ENCODE measurements at regions not wholly inside any gene's neighbourhood (a gene's known extent, or its start where the extent isn't known, plus 50 kb on each side); places are given as distances from the start of the nearest gene placed in this dataset.

DNA sequence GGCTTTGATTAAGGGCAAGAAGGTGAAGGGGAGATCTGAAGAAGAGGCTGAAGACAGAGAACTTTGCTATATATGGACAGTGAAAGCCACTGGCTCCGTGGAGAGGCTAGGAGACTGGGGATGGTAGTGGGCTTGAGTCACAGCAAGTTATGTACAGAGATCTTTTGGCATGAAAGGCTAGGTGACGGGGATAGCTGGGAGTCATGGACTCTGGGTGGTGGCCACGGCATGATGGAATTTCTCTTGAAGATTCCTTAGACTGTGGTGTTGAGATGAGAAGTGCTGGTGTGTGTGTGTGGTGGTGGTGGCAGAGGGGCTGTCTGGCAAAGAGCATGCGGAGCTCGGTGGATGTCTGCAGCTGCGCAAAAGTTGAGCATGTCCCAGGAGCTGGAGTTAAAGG, 120.6 kb upstream of the STC2 start:
- Mint-ChIP-seq H3K27me3 (ENCODE audit: low read depth) (no peaks in the 10 kb centered on the region), H3K9me3 (no peaks in the 10 kb centered on the region), H3K27ac (no peak overlapping the region), H3K4me3 (no peak overlapping the region), H3K36me3 (ENCODE audit: insufficient read depth in 2 of 2) (no peaks in the 10 kb centered on the region), H3K4me1 (ENCODE audit: low read depth) (no peaks in the 10 kb centered on the region)
- DNase-seq (no peak), ATAC-seq (replicated peaks in 1 of 2) (no peak)

DNA sequence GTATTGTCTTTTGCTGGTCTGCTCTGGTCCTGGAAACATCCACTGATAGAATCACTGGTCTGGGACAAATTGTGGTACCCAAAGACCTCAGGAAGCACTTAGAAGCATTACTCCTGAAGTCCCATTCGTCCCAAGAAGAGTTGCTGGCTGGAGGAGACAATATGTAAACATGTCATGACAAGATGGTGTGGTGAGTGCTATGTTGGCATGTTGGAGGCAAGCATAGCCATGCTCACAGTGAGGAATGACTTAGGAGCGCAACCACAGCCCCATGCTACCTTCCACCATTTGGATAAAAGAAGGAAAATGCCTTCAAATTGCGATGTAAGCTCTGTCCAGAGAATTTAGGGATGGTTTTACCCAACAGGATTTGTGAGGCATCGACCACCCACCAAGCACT, 115.8 kb upstream of the STC2 start:
- H3K9me3 Mint-ChIP-seq, result no peaks in the 10 kb centered on the region
- H3K4me1 Mint-ChIP-seq (ENCODE audit: low read depth), result no peaks in the 10 kb centered on the region
- DNase-seq, result no peak
- ATAC-seq (replicated peaks in 1 of 2), result no peak
- H3K27ac Mint-ChIP-seq, result no peak overlapping the region
- H3K27me3 Mint-ChIP-seq (ENCODE audit: low read depth), result peaks cover 8% of the 10 kb centered on the region
- no peaks in the 10 kb centered on the region for H3K36me3 Mint-ChIP-seq (ENCODE audit: insufficient read depth in 2 of 2)
- H3K4me3 Mint-ChIP-seq, result no peak overlapping the region

DNA sequence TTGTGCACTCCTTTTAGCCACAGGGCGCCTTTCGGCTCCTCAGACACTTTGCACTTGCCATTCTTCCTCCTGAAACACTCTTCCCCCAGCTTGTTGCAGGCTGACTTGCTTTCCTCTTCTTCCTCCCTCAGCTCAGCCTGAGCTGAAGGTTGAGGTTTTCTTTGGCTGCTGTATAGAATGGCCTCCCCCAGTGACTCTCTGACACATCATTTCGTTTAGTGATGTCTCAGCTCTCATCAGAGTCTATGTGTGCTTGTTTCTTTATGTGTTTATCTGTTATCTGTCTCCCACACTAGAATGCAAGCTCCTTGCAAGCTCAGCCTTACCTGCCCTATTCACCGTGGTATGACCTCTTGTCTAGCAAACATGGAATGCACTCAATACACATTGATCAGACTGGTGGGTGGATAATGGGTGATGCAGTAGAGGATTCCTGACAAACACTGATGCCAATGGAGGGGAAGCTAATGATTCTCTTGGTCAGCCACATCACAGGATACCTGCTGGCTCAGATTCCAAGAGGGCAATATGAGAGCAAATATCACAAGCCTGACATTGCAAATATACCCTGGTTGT, 112.9 kb upstream of the STC2 start:
- ATAC-seq (replicated peaks in 1 of 2), result no peak
- no peak for DNase-seq
- no peak overlapping the region for H3K4me3 Mint-ChIP-seq
- H3K27me3 Mint-ChIP-seq (ENCODE audit: low read depth), result peaks cover 8% of the 10 kb centered on the region
- no peaks in the 10 kb centered on the region for H3K36me3 Mint-ChIP-seq (ENCODE audit: insufficient read depth in 2 of 2)
- no peaks in the 10 kb centered on the region for H3K4me1 Mint-ChIP-seq (ENCODE audit: low read depth)
- no peaks in the 10 kb centered on the region for H3K9me3 Mint-ChIP-seq
- H3K27ac Mint-ChIP-seq, result no peak overlapping the region

DNA sequence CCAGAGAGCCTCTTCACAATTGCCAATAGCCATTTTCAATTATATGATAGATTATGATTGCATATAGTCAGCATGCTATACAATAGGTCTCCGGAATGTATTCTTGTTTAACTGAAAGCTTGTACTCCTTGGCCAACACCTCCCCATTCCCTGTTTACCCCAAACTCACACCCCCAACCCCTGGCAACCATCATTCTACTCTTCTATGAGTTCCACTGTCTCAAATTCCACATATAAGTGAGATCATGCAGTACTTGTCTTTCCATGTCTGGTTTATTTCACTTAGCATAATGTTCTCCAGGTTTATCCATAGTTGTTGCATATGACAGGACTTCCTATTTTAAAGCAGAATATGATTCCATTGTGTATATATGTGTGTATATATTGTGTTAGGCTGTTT, 110.7 kb upstream of the STC2 start:
- no peaks in the 10 kb centered on the region for H3K36me3 Mint-ChIP-seq (ENCODE audit: insufficient read depth in 2 of 2)
- no peak overlapping the region for H3K4me3 Mint-ChIP-seq
- DNase-seq, result no peak
- H3K9me3 Mint-ChIP-seq, result no peaks in the 10 kb centered on the region
- peaks cover 15% of the 10 kb centered on the region for H3K27me3 Mint-ChIP-seq (ENCODE audit: low read depth)
- H3K4me1 Mint-ChIP-seq (ENCODE audit: low read depth), result no peaks in the 10 kb centered on the region
- no peak for ATAC-seq (replicated peaks in 1 of 2)
- H3K27ac Mint-ChIP-seq, result no peak overlapping the region

DNA sequence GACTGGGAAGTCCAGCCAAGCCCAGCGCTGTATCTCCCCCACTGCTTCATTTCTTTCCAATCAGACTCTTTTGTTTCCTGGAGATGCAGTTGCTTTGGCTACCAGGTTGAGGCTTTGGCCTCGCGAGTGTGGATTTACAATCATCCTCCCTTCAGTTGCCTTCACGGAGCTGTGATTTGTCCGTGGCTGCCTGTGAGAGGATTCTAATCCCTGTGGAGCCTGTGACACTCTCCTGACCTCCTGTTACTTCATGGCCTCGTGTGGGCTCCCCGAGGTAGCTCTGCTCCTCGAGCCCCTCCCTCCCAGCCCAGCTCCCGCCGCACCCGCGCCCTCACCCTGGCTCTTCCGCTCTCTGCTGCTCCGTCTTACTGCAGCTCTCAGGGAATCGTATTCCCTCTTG, 107.2 kb upstream of the STC2 start:
- H3K27ac Mint-ChIP-seq, result no peak overlapping the region
- no peaks in the 10 kb centered on the region for H3K36me3 Mint-ChIP-seq (ENCODE audit: insufficient read depth in 2 of 2)
- H3K27me3 Mint-ChIP-seq (ENCODE audit: low read depth), result peaks cover 14% of the 10 kb centered on the region
- H3K4me1 Mint-ChIP-seq (ENCODE audit: low read depth), result no peaks in the 10 kb centered on the region
- H3K9me3 Mint-ChIP-seq, result no peaks in the 10 kb centered on the region
- no peak overlapping the region for H3K4me3 Mint-ChIP-seq
- ATAC-seq (replicated peaks in 1 of 2) (no peak), DNase-seq (no peak)

DNA sequence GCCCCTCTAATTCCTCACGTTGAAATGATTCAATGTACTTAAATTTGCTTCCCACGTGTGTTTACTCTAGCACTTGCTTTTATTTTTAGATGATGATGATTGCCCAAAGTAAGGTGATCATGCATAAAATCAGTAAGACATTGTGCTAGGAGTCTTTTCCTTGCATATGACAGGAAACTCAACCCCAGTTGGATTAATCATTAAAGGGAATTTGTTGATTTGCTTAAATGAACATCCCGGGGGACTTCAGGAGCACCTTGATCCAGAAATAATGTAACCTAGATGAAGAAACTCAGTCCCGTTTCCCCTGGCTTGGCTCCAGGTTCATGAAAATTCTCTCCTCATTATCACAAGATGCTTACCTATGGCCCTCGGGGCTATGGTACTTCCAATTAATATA, 106.1 kb upstream of the STC2 start:
- H3K27ac Mint-ChIP-seq, result no peak overlapping the region
- H3K4me1 Mint-ChIP-seq (ENCODE audit: low read depth), result no peaks in the 10 kb centered on the region
- H3K9me3 Mint-ChIP-seq, result no peaks in the 10 kb centered on the region
- H3K27me3 Mint-ChIP-seq (ENCODE audit: low read depth), result peaks cover 13% of the 10 kb centered on the region
- H3K36me3 Mint-ChIP-seq (ENCODE audit: insufficient read depth in 2 of 2), result no peaks in the 10 kb centered on the region
- no peak for DNase-seq
- H3K4me3 Mint-ChIP-seq, result no peak overlapping the region
- no peak for ATAC-seq (replicated peaks in 1 of 2)

DNA sequence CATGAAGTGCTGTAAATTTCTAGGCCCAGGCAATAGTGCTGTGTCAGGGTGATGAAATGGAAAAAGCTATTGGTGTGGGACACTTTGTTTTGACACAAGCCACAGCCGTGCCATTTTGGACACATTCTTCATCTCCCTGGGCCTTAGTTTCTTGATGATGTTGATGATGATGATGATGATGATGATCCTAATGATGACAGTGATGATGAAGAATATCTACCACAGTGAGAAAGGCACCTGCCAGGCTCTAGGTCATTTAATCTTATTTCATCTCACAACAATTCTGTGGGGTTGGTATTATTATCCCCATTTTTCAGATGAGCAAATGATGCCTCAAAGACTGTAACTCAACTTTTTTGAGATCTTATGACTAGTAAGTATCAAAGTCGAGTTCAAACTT, 102.2 kb upstream of the STC2 start:
- Mint-ChIP-seq H3K27me3 (ENCODE audit: low read depth) (peaks cover 12% of the 10 kb centered on the region), H3K4me1 (ENCODE audit: low read depth) (no peaks in the 10 kb centered on the region), H3K4me3 (no peak overlapping the region), H3K9me3 (no peaks in the 10 kb centered on the region), H3K27ac (no peak overlapping the region), H3K36me3 (ENCODE audit: insufficient read depth in 2 of 2) (no peaks in the 10 kb centered on the region)
- ATAC-seq (replicated peaks in 1 of 2) (no peak), DNase-seq (no peak)

DNA sequence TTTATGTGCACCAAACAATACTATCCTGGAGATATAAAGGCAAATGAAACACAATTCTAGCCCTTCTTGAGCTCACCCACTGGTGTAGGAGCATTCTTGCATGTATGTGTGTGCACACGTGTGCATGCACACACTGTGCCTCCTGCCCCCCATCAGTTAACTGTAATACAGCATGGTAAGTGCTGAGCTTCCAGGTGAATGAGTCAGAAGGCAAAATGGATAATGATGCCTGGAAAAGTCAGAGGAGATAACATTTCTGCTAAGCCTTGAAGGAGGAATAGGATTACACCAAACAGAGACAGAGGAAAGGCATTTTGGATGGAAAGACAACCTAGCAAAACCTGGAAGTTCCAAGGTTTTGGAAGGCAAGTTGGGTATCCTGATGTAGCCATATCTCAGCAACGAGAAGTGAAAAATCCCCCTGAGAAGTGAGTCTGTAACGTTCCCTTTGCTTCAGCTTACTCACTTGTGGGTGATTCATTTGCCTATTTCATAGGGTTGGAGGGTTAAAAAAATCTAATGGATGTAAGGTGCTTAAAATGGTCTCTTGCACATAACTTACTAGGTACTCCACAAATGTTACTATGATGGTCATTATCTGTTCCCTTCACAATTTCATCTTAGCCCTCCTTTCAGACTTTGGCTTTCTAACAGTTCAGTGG, 101.4 kb upstream of the STC2 start:
- no peak for DNase-seq
- Mint-ChIP-seq H3K27me3 (ENCODE audit: low read depth) (peaks cover 12% of the 10 kb centered on the region), H3K4me1 (ENCODE audit: low read depth) (no peaks in the 10 kb centered on the region), H3K4me3 (no peak overlapping the region), H3K9me3 (peaks cover 0 to under 1% of the 10 kb centered on the region in 2 donors), H3K27ac (no peak overlapping the region), H3K36me3 (ENCODE audit: insufficient read depth in 2 of 2) (no peaks in the 10 kb centered on the region)
- no peak for ATAC-seq (replicated peaks in 1 of 2)

DNA sequence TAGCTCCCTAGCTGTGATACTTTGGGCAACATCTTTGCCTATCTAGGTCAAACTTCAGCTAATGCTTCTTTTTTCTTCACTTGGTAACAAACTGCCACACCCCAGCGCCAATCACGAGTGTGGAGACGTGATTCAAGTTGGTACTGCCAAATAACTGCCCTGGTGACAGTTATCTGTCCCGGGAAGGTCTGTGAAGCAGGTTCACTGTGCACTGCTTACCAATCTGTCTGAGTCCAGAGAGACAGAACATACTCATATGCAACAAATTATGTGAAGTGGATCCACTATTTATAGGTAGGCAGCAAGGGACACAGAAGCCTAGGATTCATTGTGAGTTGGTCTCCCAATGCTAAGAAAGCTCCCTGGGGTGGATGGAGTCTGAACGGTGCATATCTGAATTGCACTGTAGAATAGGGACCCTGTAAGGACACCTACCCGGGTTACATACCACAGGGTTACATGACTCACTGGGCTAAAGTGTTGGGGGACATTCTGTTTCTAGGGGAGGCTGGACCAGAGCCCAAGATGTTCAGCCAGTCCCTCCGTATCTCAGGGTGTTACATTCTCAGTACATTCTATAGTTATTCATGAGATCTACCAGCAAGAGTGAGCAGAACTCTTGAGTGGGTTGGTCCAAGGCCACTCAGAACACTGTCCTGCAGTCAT, 95.4 kb upstream of the STC2 start:
- no peak overlapping the region for H3K27ac Mint-ChIP-seq
- no peak overlapping the region for H3K4me3 Mint-ChIP-seq
- no peak for ATAC-seq (replicated peaks in 1 of 2)

DNA sequence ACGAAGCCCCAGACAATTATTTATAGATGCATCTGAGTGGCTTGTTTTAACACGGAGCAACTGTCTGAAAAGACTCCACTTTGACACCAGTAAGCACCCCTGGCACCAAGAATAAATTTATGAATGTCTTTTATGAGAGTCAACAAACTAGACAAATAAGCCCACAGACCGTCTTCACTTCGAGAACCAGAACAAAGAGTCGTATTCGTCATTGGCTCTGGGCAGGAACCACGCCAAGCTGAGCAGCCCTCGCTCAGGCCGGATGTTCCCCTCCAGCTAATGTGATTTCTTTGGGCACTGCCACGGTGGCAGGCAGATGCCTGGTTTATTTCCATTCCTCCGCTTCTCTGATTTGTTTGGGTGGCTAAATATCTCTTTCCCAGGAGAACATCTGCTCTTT, 91.9 kb upstream of the STC2 start:
- no peaks in the 10 kb centered on the region for H3K27me3 Mint-ChIP-seq (ENCODE audit: low read depth)

More for the DNA sequence above, 95.4 kb upstream of the STC2 start:
- Mint-ChIP-seq H3K27me3 (ENCODE audit: low read depth) (peaks cover 6% of the 10 kb centered on the region), H3K36me3 (ENCODE audit: insufficient read depth in 2 of 2) (no peaks in the 10 kb centered on the region), H3K4me1 (ENCODE audit: low read depth) (no peaks in the 10 kb centered on the region), H3K9me3 (peaks cover 2 to 8% of the 10 kb centered on the region in 2 donors)
- DNase-seq, result no peak

DNA sequence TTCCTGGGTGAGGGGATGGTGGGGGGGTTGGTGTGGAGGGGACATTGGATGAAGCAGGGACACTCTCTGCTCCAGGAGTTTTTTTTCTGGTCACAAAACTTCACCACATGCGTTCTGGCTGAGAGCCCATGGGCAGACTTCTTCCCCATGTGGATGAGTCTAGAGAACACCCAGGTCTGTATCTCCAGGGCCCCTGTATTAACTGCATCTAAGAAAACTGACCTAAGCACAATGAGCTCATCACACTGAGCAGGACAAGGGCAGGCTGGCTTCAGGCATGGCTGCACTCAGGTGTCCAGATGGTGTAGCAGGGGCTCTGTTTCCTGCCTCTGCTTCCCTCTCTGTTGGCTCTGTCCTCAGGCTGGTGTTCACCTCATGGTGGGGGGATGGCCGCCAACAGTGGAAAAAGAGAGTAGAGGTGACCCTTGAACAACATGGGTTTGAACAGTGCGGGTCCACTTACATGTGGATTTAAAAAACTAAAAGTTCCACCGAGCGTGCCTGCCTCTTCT, 85.3 kb upstream of the STC2 start:
- ATAC-seq (replicated peaks in 1 of 2) (no peak), DNase-seq (no peak)
- Mint-ChIP-seq H3K27me3 (ENCODE audit: low read depth) (peaks cover 9% of the 10 kb centered on the region), H3K27ac (no peak overlapping the region), H3K9me3 (peaks cover 4 to 8% of the 10 kb centered on the region in 2 donors), H3K36me3 (ENCODE audit: insufficient read depth in 2 of 2) (peaks cover 0 to 1% of the 10 kb centered on the region in 2 donors), H3K4me3 (no peak overlapping the region), H3K4me1 (ENCODE audit: low read depth) (no peaks in the 10 kb centered on the region)

More for the DNA sequence above, 91.9 kb upstream of the STC2 start:
- no peaks in the 10 kb centered on the region for H3K36me3 Mint-ChIP-seq (ENCODE audit: insufficient read depth in 2 of 2)
- H3K9me3 Mint-ChIP-seq, result peaks cover 6 to 16% of the 10 kb centered on the region in 2 donors
- H3K4me1 Mint-ChIP-seq (ENCODE audit: low read depth), result no peaks in the 10 kb centered on the region
- ATAC-seq (replicated peaks in 1 of 2) (no peak), DNase-seq (no peak)
- no peak overlapping the region for H3K4me3 Mint-ChIP-seq
- H3K27ac Mint-ChIP-seq, result no peak overlapping the region

DNA sequence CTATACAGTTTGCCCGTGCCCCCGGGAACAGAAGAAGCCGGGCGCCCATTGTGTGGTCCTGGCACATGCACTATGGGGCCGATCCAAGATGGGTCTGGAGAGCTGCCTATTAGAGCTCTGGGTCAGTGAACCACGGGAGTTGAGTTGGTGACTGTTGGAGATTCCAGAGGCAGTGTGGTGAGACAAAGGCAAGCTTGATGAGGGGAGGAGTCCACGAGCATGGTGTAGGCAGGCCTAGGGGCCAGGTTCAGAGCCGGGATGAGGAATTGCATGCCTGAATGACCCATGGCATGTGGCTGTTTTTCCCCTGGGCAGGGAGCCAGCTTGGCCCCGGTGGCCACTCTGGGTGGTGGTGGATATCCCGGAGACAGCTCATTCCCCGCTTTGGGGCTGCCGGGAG, 84.4 kb upstream of the STC2 start:
- Mint-ChIP-seq H3K27ac (no peak overlapping the region), H3K36me3 (ENCODE audit: insufficient read depth in 2 of 2) (peaks cover 0 to 1% of the 10 kb centered on the region in 2 donors), H3K4me1 (ENCODE audit: low read depth) (no peaks in the 10 kb centered on the region), H3K9me3 (peaks cover 4 to 8% of the 10 kb centered on the region in 2 donors), H3K27me3 (ENCODE audit: low read depth) (peaks cover 9% of the 10 kb centered on the region), H3K4me3 (no peak overlapping the region)
- ATAC-seq (replicated peaks in 1 of 2) (no peak), DNase-seq (no peak)

DNA sequence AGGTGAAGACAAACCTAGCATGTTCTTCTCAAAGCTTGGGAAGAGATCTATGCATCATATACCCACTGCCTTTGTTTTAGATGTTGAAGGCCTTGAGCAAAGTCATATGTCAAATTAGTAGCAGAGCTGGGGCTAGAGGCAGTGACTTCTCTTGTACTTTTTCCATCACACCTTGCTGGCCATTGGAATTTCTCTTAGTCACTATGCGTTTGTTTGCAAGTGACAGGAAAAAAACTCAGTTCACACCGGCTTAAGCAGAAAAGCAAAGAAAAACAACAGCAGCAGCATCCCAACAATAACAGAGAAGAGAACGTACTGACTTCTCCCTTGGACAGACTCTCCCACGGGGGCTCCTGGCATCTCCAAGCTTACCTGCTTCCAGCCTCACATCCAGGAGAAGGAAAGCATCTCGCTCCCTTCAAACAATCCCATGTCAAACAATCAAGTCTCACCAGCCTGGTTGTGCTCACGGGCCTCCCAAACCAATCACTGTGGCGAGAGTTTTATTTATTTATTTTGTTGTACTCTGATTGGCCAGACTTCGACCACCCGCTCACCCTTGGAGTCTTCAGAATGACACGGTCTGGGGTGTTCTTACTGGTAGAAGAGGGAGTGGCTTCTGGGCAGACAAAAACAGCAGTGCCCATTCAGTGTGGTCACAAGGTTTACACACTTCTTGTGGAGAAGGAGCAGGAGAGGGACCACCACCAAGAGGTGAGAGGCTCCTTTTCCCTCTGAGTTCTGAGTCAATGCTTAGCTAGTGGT, 83.8 kb upstream of the STC2 start:
- no peak overlapping the region for H3K4me3 Mint-ChIP-seq
- H3K9me3 Mint-ChIP-seq, result peaks cover 1 to 7% of the 10 kb centered on the region in 2 donors
- peaks cover 9% of the 10 kb centered on the region for H3K27me3 Mint-ChIP-seq (ENCODE audit: low read depth)
- no peaks in the 10 kb centered on the region for H3K4me1 Mint-ChIP-seq (ENCODE audit: low read depth)
- no peak overlapping the region for H3K27ac Mint-ChIP-seq
- DNase-seq, result no peak
- peaks cover 0 to 1% of the 10 kb centered on the region in 2 donors for H3K36me3 Mint-ChIP-seq (ENCODE audit: insufficient read depth in 2 of 2)
- ATAC-seq (replicated peaks in 1 of 2), result no peak
